ENCODE measurements at regions not wholly inside any gene's neighbourhood (a gene's known extent, or its start where the extent isn't known, plus 50 kb on each side); places are given as distances from the start of the nearest gene placed in this dataset.

DNA sequence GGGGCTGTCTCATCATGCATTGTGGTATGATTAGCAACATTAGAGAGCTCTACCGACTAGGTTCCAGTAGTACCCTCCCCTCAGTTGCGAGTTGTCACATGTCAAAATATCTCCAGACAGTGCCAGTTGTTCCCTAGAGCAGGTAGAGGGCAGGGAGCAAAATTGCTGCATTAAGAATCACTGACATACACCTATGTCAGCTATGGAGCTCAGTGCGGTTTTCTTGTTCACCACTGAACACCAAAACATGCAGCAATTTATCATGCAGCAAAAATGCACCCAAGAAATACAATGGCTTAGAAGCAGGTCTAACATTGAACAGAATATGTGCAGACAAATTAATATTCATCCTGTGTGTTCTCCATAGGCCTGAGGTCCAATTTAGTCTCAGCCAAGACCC is 186.9 kb upstream of the STARD13 start:
- ATAC-seq = no peak

GRCh38 chr13:33479105-33479504 is 193.6 kb upstream of the STARD13 start:
- ATAC-seq = no peak

DNA sequence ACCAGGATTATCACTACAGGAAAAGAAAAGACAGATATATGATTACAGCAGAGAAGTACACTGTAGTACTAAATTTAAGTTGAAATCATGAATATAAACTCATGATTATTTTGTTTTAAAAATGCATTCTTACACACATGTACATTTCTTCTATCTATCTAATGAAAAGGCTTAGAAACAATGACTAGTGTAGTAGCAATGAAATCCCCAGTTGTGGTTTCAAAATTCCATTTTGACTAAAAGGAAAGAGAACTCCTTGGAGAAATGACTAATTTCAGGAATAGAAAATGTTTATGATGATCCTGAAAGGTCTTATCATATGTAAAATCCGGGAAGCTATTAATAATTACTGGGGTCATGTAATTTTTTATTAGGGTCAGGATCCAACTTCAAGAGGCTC is 195.0 kb upstream of the STARD13 start:
- ATAC-seq = no peak

DNA sequence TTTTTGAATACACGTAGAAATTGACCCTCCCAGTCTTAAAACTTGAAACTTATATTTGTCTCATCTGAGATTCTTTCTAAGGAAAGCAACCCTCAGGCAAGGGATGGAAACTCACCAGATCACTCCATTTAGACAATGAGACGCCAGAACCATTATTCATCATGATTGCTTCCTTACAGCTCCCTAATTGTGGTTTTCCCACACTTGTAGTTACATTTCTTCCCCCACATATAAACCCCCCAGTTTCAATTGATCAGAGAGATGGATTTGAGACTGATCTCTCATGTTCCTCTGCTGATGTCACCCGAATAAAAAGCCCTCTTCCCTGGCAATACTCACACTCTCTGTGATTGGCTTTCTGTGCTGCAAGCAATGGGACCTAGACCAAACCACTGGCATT is 197.9 kb upstream of the STARD13 start:
- no peak for ATAC-seq

DNA sequence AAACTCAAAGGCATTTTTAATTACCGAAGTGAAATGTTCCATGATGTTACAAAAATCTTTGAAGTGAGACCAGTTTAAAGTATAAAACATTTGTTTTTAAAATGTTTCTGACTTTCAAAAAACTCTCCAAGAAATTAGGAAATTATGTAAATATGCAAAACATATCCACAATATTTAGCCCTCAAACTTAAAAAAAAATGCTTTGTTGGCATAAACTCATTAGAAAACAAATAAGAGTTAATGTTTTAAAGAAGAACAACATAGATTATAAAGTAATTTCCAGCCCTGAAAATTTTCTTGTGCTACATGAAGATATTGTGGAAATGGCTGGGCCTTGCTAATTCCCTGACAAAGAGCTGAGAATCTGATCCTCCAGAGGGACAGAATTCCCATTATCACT is 199.7 kb upstream of the STARD13 start:
- ATAC-seq = no peak

DNA sequence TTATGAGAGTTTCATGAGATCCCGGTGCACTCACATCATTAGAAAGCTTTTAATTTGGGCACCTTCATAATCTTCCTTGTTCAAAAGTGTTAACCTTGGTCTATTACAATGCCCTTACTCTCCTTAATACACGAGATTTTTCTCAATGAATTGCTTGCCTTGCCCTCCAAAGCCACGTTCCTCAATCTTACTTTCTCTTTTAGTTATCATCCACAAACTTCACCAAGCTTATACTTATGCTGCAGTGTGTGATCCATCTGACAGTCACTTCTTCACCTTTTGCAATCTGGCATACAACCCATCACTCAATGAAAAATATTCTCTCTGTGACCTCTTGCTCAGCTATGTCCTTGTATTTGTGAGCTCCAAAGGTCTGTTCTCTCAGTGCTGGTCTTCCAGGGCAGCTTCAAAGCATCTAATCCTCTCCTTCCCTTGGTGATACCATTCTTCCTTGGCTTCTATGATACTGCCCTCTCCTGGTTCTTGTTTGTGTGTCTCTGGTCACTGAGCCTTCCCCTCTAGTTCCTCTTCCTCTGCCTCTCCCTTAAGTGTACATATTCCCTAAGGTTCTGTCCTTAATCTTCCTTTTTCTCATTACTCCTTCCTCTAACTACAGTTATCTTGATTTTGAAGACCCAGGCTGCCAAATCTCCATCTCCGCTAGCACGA is 202.2 kb upstream of the STARD13 start:
- ATAC-seq = no peak

- ATAC-seq = no peak
These were observed 204.0 kb upstream of the STARD13 start for GRCh38 chr13:33489563-33489962.

DNA sequence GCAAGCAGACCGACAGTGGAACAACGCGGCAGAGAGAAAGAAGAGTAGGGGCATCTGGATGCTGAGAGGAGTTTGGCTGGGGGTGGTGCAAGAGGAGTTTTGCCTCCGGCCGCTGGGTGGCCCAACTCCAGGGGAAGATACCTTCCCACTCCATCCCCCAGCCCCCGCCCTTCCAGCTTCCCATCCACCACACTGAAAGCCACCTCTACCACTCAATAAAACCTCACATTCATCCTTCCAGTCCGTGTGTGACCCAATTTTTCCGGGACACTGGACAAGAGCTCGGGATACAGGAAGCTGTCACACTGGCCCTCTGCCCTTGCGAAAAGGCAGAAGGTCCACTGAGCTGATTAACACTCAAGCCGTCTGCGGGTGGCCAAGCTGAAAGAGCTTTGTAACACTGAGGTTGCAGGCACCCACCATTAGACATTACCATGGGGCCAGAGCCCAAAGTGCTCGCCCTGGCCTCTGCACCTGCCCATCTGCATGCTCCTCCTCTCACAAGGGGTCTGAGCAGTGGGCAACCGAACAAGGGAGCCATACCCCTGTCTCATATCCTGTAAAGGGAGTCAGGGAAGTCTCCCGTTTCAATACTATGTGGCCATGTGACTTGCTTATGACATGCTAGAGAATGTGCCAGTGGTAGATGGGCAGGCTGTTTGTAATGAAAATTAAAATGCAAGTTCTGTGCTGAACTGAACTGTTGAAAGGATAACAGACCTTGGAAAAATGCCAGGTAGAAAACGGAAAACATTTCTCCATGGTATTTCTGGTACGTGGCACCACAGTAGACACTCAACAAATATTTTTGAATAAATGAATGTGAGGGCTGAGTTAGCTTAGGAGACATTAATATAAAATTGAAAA is 205.1 kb upstream of the STARD13 start:
- ATAC-seq = no peak

DNA sequence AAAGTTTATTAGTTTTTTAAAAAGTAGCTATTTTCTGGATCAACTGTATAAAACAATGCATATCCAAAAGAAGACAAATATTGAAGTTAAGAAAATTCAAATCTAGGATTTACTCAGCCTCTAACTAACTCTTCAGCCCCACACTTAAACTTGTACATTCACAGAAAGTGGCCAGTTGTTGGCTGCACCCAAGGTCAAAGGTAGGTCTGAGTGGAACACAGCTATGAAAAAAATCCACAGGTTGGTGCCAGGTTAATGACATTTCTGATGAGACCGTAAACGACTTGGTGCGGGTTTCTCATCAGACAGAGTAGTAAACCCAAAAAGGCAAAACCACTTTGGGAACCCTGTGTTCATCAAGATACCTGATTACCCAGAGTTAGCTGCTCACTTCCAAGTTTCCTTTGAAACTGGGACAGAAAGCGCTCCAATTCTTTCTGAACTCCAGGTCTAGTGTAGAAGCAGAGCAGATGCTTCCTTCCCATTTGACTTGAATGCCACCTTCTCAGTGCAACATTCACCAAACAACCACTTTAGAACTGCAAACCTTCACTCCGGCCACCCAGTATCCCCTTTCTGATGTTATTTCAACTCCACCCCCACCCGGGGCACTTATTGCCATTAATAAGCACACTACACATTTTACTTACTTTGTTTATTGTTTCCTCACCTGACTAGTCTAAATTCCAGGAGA is 208.3 kb upstream of the STARD13 start:
- ATAC-seq = no peak

GRCh38 chr13:33494596-33495204 is 209.1 kb upstream of the STARD13 start:
- ATAC-seq = no peak

- no peak for ATAC-seq
These were observed 210.8 kb upstream of the STARD13 start for GRCh38 chr13:33496336-33496735.

GRCh38 chr13:33497146-33497845 is 211.7 kb upstream of the STARD13 start:
- ATAC-seq = no peak

- no peak for ATAC-seq
These were observed 222.5 kb upstream of the STARD13 start for GRCh38 chr13:33508060-33508459.

DNA sequence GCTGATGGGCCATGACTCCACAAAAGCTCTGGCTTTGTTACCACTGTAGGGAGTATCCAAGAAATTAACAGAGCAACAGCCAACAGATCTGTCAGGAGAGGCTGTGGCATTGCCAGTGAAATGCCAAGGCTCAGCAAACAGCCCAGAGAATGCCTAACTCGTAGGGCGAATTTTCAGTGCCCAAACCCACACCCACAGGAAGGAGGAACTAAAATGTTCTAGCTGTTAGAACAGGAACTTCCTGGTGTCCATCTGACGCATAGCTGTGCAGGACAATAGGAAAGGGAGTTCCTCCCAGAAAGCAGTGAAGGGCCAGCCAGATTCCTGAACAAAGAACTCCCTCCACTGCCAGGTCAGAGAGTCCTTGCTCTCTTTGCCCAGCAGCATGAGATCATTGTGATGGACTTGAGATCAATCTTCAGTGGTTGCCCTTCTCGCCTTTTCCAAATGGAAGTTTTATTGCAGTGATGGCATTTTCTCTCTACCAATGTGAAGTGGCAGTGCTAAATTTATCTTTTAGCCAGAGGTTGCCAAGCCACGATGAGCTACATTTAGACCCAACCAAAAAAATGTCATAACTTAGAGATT is 224.2 kb upstream of the STARD13 start:
- no peak for ATAC-seq

DNA sequence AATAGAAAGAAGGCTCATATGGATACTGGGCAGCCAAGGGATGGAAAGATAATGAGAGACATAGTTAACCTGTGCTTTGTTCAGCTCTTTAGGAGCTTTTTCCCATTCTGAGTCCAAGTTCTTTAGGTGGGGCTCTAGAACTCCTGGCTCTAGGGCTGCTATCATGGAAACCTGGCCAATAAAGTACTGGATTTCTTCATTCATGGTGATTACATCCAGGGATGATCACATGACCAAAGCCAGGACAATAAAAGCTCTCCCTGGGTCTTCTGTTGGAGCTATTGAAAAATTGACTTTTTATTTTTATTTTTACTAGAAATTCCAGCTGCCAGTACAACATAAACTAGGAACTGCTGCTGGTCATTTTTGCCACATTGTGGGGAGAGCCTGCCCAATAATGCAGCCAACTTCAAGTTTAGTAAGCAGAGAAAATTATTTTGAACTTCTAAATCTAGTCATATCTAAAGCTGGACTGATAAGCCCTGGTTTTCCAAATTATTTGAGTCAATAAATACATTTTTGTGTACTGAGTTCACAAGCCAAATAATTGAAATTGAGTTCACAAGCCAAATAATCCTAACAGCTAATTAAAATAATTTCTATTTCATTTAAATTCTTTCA is 224.9 kb upstream of the STARD13 start:
- no peak for ATAC-seq

DNA sequence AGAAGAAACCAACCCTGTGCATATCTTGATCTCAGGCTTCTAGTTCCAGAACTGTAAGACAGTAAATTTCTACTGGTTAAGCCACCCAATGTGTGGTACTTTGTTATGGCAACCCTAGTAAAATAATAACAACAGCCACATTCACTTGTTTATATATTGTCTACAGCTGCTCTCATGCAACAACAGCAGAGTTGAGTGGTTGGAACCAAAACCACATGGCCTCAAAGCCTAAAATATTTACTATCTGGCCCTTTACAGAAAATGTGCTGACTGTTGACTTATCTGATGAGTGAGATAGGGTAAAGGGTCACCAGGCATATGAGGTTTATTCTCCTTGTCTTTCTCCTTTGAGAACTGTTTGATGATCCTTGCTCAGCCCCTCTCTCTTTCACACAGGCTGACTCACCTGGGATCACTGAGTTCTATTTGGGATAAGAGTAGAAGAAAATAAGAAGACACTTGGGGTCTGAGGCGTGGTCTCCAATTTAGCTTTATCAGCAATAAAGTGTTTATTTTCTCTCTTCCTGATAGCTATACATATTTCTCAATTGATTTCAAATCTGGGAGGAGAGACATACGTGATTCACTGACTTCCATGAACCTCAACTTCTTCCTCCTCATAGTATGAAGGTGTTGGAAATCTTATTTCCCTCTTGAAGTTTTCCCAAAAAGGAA is 227.5 kb upstream of the STARD13 start:
- ATAC-seq = no peak

DNA sequence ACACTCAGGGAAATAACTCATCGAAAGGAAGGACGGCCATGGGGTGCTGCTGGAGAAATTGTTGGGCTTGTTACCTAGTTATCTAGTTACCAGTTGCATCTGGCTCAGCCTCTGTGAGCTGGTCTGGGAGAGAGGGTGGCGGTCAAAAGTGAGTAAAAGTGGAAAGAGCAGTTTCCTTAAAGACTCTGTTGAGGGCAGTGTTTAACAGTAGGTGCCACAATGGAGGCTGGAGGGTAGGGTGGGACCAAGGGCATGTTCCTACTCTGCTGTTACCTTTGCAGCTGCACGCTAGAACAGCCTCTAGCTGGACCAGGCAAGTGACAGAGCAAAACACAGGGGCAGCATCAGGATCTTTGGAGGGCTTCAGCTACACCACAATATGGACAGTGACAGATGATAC is 228.8 kb upstream of the STARD13 start:
- ATAC-seq = no peak

DNA sequence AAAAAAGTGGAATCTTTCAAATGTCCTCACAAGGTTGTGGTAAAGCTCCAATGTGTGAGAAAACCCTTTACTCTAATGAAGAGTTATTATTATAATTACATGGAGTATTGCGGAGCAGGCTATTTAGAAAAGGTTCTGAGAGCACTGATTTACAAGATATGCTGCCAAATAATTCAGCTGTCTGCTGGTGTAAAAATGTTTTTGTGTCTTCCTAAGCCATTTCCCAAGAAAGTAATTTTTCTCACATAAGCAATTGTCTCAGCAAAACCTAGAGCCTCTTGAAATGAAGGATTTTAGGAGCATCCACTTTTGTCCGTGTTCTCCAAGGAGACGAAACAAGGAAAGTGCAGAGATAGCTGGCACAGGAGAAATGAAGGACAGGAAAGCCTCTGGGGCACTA is 229.6 kb upstream of the STARD13 start:
- no peak for ATAC-seq

DNA sequence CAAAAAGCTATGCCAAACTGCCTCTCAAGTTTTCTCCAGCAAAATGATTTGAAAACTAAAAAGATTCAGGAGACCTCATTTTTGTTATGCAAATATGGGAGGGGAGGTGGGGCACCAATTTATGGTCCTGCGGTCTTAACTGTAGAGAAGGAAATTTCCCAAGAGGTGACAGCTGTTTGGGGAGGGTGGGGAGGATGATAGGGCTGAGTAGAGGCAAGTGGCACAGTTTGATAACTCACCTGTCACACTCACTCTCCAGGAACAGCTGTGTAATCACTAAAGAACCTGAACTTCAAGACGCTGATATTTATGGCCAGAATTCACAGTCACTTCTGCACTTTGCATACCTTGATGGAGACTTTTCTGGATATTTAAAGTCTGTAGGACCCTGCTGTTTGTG is 232.9 kb upstream of the STARD13 start:
- ATAC-seq = no peak

- no peak for ATAC-seq
These were observed 234.3 kb upstream of the STARD13 start for GRCh38 chr13:33519561-33520467.

Measured in activated CD4-positive, CD25-positive, alpha-beta regulatory T cell treated with anti-CD3 and anti-CD28 coated beads, Interleukin-2, amount 50 U/mL, for 24 hours (primary cell).